ENCODE measurements at regions not wholly inside any gene's neighbourhood (a gene's known extent, or its start where the extent isn't known, plus 50 kb on each side); places are given as distances from the start of the nearest gene placed in this dataset.

- in situ Hi-C loops (cut with MboI; ENCODE audit: low sequenced_read_pairs): no loop called here
Observed at GRCh38 chr3:18740631-18741583, 315.8 kb upstream of the SATB1 start.

- in situ Hi-C loops (cut with MboI; ENCODE audit: low sequenced_read_pairs): no loop called here
Observed at GRCh38 chr3:18739099-18739433, 313.9 kb upstream of the SATB1 start.

- in situ Hi-C loops (cut with MboI; ENCODE audit: low sequenced_read_pairs): no loop called here
Observed at GRCh38 chr3:18738393-18739098, 313.4 kb upstream of the SATB1 start.

- in situ Hi-C loops (cut with MboI; ENCODE audit: low sequenced_read_pairs): no loop called here
Observed at GRCh38 chr3:18735005-18735404, 309.9 kb upstream of the SATB1 start.

- in situ Hi-C loops (cut with MboI; ENCODE audit: low sequenced_read_pairs): no loop called here
Observed at GRCh38 chr3:18734309-18734708, 309.2 kb upstream of the SATB1 start.

GRCh38 chr3:18732474-18732873 is 307.3 kb upstream of the SATB1 start:
- in situ Hi-C loops (cut with MboI; ENCODE audit: low sequenced_read_pairs): no loop called here

GRCh38 chr3:18730491-18730890 is 305.4 kb upstream of the SATB1 start:
- in situ Hi-C loops (cut with MboI; ENCODE audit: low sequenced_read_pairs): no loop called here

DNA sequence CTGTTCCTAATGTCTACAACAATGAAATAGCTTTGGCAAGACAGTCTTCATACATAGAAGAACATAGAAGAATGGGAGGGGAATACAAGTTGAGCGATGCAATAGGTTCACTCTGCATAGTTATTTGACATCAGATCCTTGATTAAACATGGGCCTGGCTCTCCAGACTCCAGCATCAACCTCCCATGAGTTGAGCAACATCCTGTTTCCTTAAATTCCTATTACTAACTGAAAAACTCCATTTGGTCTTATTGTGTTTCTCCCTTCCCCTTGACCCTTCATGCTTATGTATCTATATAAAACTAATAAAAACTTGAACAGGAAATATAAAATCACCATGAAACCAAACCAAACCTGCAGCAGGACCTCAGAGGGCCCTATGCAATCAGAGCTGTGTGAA is 304.5 kb upstream of the SATB1 start:
- in situ Hi-C loops (cut with MboI; ENCODE audit: low sequenced_read_pairs): no loop called here

DNA sequence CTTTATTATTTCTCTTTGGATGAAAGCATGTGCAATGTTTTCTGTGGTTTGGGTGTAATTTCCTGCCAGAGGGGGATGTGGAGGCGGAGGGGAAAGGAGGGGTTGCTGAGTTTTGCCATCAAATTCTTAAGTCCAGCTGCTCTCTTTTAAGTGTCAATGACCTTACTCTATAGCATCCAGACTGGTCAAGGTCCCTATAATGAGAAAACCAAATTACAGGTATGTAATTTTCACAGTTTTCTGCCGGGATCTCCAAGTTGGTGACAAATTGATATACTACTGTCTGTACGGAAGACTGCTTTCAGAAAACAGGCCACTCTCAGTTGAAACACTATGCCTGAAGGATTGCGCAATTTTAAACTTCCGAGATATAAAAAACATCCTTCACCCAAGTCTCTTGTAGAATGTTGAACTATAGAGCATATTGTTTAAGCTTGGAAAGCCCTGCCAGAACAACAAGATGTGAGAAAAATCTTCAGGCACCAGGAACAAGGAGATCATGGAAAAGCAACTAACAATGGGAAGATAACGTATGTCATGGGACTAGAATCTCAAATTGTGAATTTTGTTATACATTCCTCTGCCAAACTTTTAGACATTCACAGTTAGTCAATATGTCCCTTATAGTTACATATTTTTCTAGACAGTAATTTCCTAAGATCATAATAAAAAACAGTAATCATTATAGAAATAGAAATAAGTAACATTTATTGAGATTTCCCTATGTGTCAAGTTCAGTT is 300.7 kb upstream of the SATB1 start:
- in situ Hi-C loops (cut with MboI; ENCODE audit: low sequenced_read_pairs): no loop called here

DNA sequence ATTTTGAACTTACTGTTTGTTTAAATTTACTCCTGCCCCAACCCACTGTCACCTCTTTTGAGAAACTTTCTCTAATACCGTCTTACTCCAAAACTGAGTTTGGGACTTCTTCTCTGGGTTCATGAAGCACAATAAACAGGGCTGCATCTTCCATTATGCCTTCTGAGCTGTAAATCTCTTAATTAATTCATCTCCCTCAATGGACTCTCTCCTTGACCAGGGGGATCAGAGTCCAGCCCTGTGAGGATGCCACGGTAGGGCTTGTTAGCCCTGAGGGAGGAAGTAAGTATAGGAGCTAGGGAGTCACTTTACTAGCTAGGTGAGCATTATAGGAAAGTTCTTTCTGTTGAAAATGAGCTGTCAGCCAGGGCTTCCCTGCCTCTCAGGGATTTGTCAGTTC is 299.3 kb upstream of the SATB1 start:
- in situ Hi-C loops (cut with MboI; ENCODE audit: low sequenced_read_pairs): no loop called here

DNA sequence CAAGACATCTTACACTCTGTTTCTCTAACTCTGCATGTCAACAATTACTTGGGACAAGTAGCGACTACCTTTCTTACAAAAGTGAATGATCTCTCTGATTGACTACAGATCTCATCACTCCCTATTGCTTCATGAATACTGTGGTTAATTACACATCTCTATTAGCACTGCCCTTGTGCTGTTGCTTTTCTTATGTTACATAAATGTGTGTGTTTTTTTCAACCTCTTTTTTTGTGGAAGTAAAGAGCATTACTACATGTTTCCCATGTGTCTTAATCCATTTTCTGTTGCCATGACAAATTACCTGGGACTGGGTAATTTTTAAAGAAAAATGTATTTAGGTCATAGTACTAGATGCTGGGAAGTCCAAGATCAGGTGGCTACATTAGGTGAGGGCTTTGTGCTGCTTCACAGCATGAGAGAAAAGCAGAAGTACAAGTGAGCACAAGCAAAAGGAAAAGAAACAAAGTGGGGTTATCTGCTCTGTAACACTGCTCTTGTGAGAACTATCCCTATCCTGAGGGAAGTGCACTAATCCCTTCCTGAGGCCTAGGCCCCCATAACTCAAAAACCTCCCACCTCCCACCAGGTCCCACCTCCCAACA is 298.2 kb upstream of the SATB1 start:
- in situ Hi-C loops (cut with MboI; ENCODE audit: low sequenced_read_pairs): no loop called here

- in situ Hi-C loops (cut with MboI; ENCODE audit: low sequenced_read_pairs): no loop called here
Observed at GRCh38 chr3:18720543-18720942, 295.4 kb upstream of the SATB1 start.

DNA sequence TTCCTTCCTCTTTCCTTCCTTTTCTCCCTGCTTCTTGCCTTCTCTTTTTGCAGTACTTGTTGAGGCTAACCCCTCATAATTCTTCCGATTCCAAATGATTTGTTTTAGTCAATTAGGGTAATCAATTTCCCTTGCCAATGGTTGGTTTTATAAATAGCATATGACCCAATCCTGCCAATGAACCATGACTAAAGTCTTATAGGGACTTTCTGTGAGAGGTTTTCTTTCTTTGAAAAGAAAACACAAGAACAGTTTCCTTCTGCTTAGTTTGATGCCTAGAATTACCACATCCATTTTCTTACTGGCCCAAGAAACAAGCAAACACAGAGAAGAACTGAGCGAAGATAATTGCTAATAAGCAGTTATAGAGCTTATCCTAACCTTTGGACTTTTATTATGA is 292.5 kb upstream of the SATB1 start:
- in situ Hi-C loops (cut with MboI; ENCODE audit: low sequenced_read_pairs): no loop called here

DNA sequence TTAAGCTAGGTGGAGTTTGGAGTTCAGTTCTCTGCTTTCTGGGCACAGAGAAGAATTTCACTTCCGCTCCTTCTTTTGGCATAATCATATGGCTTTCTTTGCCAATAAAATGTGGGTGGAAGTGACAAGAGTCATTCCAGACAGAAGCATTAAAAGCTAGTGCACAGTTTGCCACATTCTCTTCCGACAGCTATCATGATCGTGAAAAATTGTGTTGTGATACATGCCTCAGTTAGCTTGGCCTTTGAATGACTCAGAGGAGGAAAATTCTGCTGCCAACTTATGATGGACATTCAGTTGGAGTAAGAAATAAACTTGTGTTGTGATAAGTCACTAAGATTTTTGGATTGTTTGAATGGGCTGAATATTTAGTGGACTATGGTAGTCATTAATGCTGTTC is 291.7 kb upstream of the SATB1 start:
- in situ Hi-C loops (cut with MboI; ENCODE audit: low sequenced_read_pairs): no loop called here

- in situ Hi-C loops (cut with MboI; ENCODE audit: low sequenced_read_pairs): no loop called here
Observed at GRCh38 chr3:18716101-18716500, 291.0 kb upstream of the SATB1 start.

DNA sequence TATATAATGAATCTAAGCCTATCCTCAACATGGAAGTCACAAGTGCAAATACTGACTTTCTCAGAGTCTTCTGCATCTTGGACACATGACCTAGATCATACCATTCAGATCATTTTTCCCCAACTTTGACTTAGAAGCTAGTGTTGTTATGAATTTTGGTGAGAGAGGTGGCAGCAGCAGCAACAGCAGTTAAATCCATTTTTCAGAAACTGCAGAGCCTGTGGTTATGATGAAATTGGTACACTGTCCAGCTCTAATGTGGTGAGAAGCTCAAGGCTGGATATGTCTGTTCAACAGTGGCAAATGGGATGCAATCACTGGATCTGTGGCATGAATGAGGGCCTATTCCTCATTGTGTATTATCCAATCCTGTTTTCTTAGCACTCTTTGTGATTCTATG is 290.1 kb upstream of the SATB1 start:
- in situ Hi-C loops (cut with MboI; ENCODE audit: low sequenced_read_pairs): no loop called here

DNA sequence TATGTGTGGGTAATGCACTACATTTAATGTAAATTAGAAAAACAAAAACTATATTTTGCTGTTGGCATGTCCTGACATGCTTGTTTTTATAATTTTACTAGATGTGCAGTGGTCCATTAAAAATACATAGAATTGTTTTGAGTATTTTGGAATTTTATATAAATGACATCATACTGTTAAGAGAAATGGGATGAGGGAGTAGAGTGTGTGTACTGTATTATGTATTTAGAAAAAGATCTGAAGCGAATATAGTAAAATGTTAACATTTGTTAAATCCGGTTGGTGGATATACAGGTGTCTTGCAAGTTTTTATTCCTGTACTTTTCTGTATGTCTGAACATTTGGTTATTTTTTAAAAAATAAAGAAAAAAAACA is 288.4 kb upstream of the SATB1 start:
- in situ Hi-C loops (cut with MboI; ENCODE audit: low sequenced_read_pairs): no loop called here

GRCh38 chr3:18712713-18713576 is 287.8 kb upstream of the SATB1 start:
- in situ Hi-C loops (cut with MboI; ENCODE audit: low sequenced_read_pairs): no loop called here

GRCh38 chr3:18704326-18704725 is 279.2 kb upstream of the SATB1 start:
- in situ Hi-C loops (cut with MboI; ENCODE audit: low sequenced_read_pairs): no loop called here

GRCh38 chr3:18703798-18704197 is 278.7 kb upstream of the SATB1 start:
- in situ Hi-C loops (cut with MboI; ENCODE audit: low sequenced_read_pairs): no loop called here

Measured in HL-60/S4 treated with retinoic acid at 250 ng/mL for 4 days and 3 days (cell line).